Thyroid gland (tissue), 4 donors: ENCODE measurements at regions not wholly inside any gene's neighbourhood (a gene's known extent, or its start where the extent isn't known, plus 50 kb on each side); places are given as distances from the start of the nearest gene placed in this dataset.

Experiments
- POLR2A ChIP-seq, 2 donors: fragments of 450-650 bp; IDR thresholded peaks; one replicate each; pipeline ENCODE4 v1.6.1; 2017; ENCODE audit warnings: antibody characterized with exemption in 2 of 2, mild to moderate bottlenecking in 2 of 2, moderate library complexity in 1 of 2
- TF ChIP-seq, protein P1 (sequence below), 6 experiments: fragments of 200-600 bp in 3 of 6; fragments of 450-650 bp in 3 of 6; sonication (generic) in 3 of 6; IDR thresholded peaks; one replicate each; pipeline ENCODE4 v1.5.1; 2016 to 2019; ENCODE audit warnings: antibody characterized with exemption in 6 of 6, mild to moderate bottlenecking in 2 of 6, inconsistent platforms in 1 of 6, moderate library complexity in 1 of 6

DNA sequence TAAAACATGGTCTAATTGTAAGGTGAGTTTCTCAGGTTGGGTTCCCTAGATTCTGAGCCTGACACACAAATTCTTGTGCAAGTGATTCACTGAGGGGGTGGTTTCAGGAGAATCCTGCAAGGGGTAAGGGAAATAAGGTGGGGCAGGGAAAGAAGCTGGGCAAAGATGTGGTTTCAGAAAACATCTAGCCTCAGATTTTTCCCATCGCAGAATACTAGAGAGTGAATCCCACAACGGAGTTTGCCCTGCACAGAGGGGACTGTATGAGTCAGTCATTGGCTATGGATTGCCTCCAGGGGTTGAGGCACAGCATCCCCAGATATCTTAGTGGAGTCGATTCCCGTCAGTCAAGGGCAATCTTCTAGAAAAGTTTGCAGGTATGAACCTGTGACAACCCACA, 65.2 kb downstream of the PRL start:
- no peak for TF ChIP-seq POLR2A (IDR thresholded peaks at IDR 0.05)
- TF ChIP-seq, protein P1, sequence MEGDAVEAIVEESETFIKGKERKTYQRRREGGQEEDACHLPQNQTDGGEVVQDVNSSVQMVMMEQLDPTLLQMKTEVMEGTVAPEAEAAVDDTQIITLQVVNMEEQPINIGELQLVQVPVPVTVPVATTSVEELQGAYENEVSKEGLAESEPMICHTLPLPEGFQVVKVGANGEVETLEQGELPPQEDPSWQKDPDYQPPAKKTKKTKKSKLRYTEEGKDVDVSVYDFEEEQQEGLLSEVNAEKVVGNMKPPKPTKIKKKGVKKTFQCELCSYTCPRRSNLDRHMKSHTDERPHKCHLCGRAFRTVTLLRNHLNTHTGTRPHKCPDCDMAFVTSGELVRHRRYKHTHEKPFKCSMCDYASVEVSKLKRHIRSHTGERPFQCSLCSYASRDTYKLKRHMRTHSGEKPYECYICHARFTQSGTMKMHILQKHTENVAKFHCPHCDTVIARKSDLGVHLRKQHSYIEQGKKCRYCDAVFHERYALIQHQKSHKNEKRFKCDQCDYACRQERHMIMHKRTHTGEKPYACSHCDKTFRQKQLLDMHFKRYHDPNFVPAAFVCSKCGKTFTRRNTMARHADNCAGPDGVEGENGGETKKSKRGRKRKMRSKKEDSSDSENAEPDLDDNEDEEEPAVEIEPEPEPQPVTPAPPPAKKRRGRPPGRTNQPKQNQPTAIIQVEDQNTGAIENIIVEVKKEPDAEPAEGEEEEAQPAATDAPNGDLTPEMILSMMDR (IDR thresholded peaks at IDR 0.05), result no peak
